Astrocyte (in vitro differentiated cells and primary cell): ENCODE measurements at regions not wholly inside any gene's neighbourhood (a gene's known extent, or its start where the extent isn't known, plus 50 kb on each side); places are given as distances from the start of the nearest gene placed in this dataset.

ENCODE experiments used
- CTCF ChIP-seq: IDR thresholded peaks from 2 replicates; pipeline ENCODE4 v1.5.1; 2011; ENCODE audit warnings: low read depth, mild to moderate bottlenecking, inconsistent platforms, low read length, moderate library complexity; ENCODE audit not compliant: insufficient read depth
- EZH2 ChIP-seq: IDR thresholded peaks from 2 replicates; pipeline ENCODE4 v1.6.1; 2012; ENCODE audit warnings: mild to moderate bottlenecking, low read length, inconsistent platforms; ENCODE audit not compliant: insufficient read depth

GRCh38 chr7:115240242-115240641 lies 318.3 kb downstream of the MDFIC start:
- TF ChIP-seq CTCF, result no peak
- no peak for TF ChIP-seq EZH2
